ENCODE measurements at regions not wholly inside any gene's neighbourhood (a gene's known extent, or its start where the extent isn't known, plus 50 kb on each side); places are given as distances from the start of the nearest gene placed in this dataset.

- TF ChIP-seq EZH2 (IDR thresholded peaks at IDR 0.05; ENCODE audit: borderline replicate concordance, insufficient read depth, low read depth, low read length, poor library complexity, severe bottlenecking) (no peak), CTCF (IDR thresholded peaks at IDR 0.05) (no peak)
These were observed 353.8 kb upstream of the WWC1 start for GRCh38 chr5:167937635-167937998.
